Activated naive CD8-positive, alpha-beta T cell treated with anti-CD3 and anti-CD28 coated beads, Interleukin-2, amount 10 ng/mL, durations not matched to agents 7 days and 5 days (primary cell): ENCODE measurements at regions not wholly inside any gene's neighbourhood (a gene's known extent, or its start where the extent isn't known, plus 50 kb on each side); places are given as distances from the start of the nearest gene placed in this dataset.
"Not testable (repeated sequence)": the region's sequence is repeated elsewhere in the genome, so short reads cannot be mapped to it uniquely, and the experiment has no call there.

Source experiments
- ATAC-seq: fragments of 150-1000 bp; cut with Tn5 transposase; one replicate; pipeline ENCODE4 v1.10.0; 2021; ENCODE audit warnings: low read depth, moderate library complexity
- POLR2A ChIA-PET: fragments of 350-600 bp; sonication (Branson Sonifier 250); formaldehyde crosslinking; loops from one replicate; lab custom pipeline; 2021; ENCODE audit warnings: antibody characterized with exemption; lab: Charles Lee
- DNase-seq: peaks from one replicate; pipeline ENCODE4 v3.0.0; 2021
- H3K27ac Mint-ChIP-seq: one replicate; pipeline ENCODE4 v1.8.0; 2022; ENCODE audit warnings: mild to moderate bottlenecking, mixed read lengths
- H3K27me3 Mint-ChIP-seq: one replicate; pipeline ENCODE4 v1.8.0; 2022; ENCODE audit warnings: mild to moderate bottlenecking, moderate library complexity, mixed read lengths
- H3K36me3 Mint-ChIP-seq: one replicate; pipeline ENCODE4 v1.8.0; 2021; ENCODE audit warnings: mild to moderate bottlenecking, mixed read lengths
- H3K4me1 Mint-ChIP-seq: one replicate; pipeline ENCODE4 v1.8.0; 2021; ENCODE audit warnings: mixed read lengths
- H3K4me3 Mint-ChIP-seq: one replicate; pipeline ENCODE4 v1.8.0; 2022; ENCODE audit warnings: mild to moderate bottlenecking, moderate library complexity, mixed read lengths
- H3K9me3 Mint-ChIP-seq: one replicate; pipeline ENCODE4 v1.8.0; 2021; ENCODE audit warnings: mixed read lengths

- H3K4me1 Mint-ChIP-seq = no peaks in the 10 kb centered on the region
- no peak overlapping the region for H3K4me3 Mint-ChIP-seq
- DNase-seq (no peak), ATAC-seq (no peak)
- peaks cover 3% of the 10 kb centered on the region for H3K9me3 Mint-ChIP-seq
- H3K36me3 Mint-ChIP-seq = no peaks in the 10 kb centered on the region
- peaks cover 19% of the 10 kb centered on the region for H3K27me3 Mint-ChIP-seq
- H3K27ac Mint-ChIP-seq = no peak overlapping the region
- POLR2A ChIA-PET = no interaction called here
Measured at GRCh38 chr2:2590841-2591541, 259.9 kb upstream of the MYT1L start.

- Mint-ChIP-seq H3K4me3 (no peak overlapping the region), H3K4me1 (no peaks in the 10 kb centered on the region), H3K9me3 (peaks cover 1% of the 10 kb centered on the region), H3K36me3 (no peaks in the 10 kb centered on the region), H3K27me3 (peaks cover 12% of the 10 kb centered on the region), H3K27ac (no peak overlapping the region)
- DNase-seq (no peak), ATAC-seq (no peak)
- POLR2A ChIA-PET = no interaction called here
Measured at GRCh38 chr2:2590141-2590540, 259.1 kb upstream of the MYT1L start.

- no peak overlapping the region for H3K27ac Mint-ChIP-seq
- ATAC-seq (no peak), DNase-seq (no peak)
- no peaks in the 10 kb centered on the region for H3K36me3 Mint-ChIP-seq
- peaks cover 8% of the 10 kb centered on the region for H3K27me3 Mint-ChIP-seq
- no peak overlapping the region for H3K4me3 Mint-ChIP-seq
- POLR2A ChIA-PET = no interaction called here
- peaks cover 3% of the 10 kb centered on the region for H3K9me3 Mint-ChIP-seq
- H3K4me1 Mint-ChIP-seq = no peaks in the 10 kb centered on the region
Measured at GRCh38 chr2:2588777-2589176, 257.7 kb upstream of the MYT1L start.

- no peaks in the 10 kb centered on the region for H3K36me3 Mint-ChIP-seq
- ATAC-seq = no peak
- no peaks in the 10 kb centered on the region for H3K4me1 Mint-ChIP-seq
- DNase-seq = no peak
- peaks cover 2% of the 10 kb centered on the region for H3K9me3 Mint-ChIP-seq
- H3K27ac Mint-ChIP-seq = no peak overlapping the region
- H3K27me3 Mint-ChIP-seq = no peaks in the 10 kb centered on the region
- POLR2A ChIA-PET = no interaction called here
- H3K4me3 Mint-ChIP-seq = no peak overlapping the region
Measured at GRCh38 chr2:2587354-2587753, 256.3 kb upstream of the MYT1L start.

GRCh38 chr2:2586931-2587330, 255.9 kb upstream of the MYT1L start:
- H3K4me3 Mint-ChIP-seq = no peak overlapping the region
- H3K9me3 Mint-ChIP-seq = peaks cover 2% of the 10 kb centered on the region
- no peak for ATAC-seq
- POLR2A ChIA-PET = no interaction called here
- no peak for DNase-seq
- no peaks in the 10 kb centered on the region for H3K4me1 Mint-ChIP-seq
- H3K36me3 Mint-ChIP-seq = no peaks in the 10 kb centered on the region
- H3K27ac Mint-ChIP-seq = no peak overlapping the region
- no peaks in the 10 kb centered on the region for H3K27me3 Mint-ChIP-seq

GRCh38 chr2:2586068-2586776, 255.1 kb upstream of the MYT1L start:
- no peak for ATAC-seq
- no peaks in the 10 kb centered on the region for H3K36me3 Mint-ChIP-seq

GRCh38 chr2:2582998-2583545, 252.0 kb upstream of the MYT1L start:
- ATAC-seq = no peak
- POLR2A ChIA-PET = no interaction called here
- Mint-ChIP-seq H3K4me3 (no peak overlapping the region), H3K27ac (no peak overlapping the region), H3K4me1 (no peaks in the 10 kb centered on the region), H3K9me3 (peaks cover 2% of the 10 kb centered on the region), H3K27me3 (peaks cover 2% of the 10 kb centered on the region), H3K36me3 (no peaks in the 10 kb centered on the region)
- no peak for DNase-seq

More at GRCh38 chr2:2586068-2586776, 255.1 kb upstream of the MYT1L start:
- peaks cover 2% of the 10 kb centered on the region for H3K9me3 Mint-ChIP-seq
- no peaks in the 10 kb centered on the region for H3K27me3 Mint-ChIP-seq
- POLR2A ChIA-PET = no interaction called here
- H3K4me1 Mint-ChIP-seq = no peaks in the 10 kb centered on the region
- no peak overlapping the region for H3K27ac Mint-ChIP-seq
- no peak for DNase-seq
- no peak overlapping the region for H3K4me3 Mint-ChIP-seq

GRCh38 chr2:2581331-2582159, 250.5 kb upstream of the MYT1L start:
- POLR2A ChIA-PET = no interaction called here
- no peaks in the 10 kb centered on the region for H3K36me3 Mint-ChIP-seq

GRCh38 chr2:2580841-2581240, 249.8 kb upstream of the MYT1L start:
- DNase-seq, H3K9me3 Mint-ChIP-seq, ATAC-seq, H3K27me3 Mint-ChIP-seq, H3K27ac Mint-ChIP-seq, H3K36me3 Mint-ChIP-seq, H3K4me1 Mint-ChIP-seq, POLR2A ChIA-PET, H3K4me3 Mint-ChIP-seq: not testable (repeated sequence)

More at GRCh38 chr2:2581331-2582159, 250.5 kb upstream of the MYT1L start:
- Mint-ChIP-seq H3K27ac (no peak overlapping the region), H3K4me1 (no peaks in the 10 kb centered on the region), H3K27me3 (peaks cover 2% of the 10 kb centered on the region), H3K4me3 (no peak overlapping the region), H3K9me3 (peaks cover 2% of the 10 kb centered on the region)
- no peak for DNase-seq
- ATAC-seq = no peak

- Mint-ChIP-seq H3K27ac (no peak overlapping the region), H3K27me3 (peaks cover 6% of the 10 kb centered on the region), H3K36me3 (no peaks in the 10 kb centered on the region), H3K4me3 (no peak overlapping the region), H3K4me1 (no peaks in the 10 kb centered on the region), H3K9me3 (peaks cover 2% of the 10 kb centered on the region)
- DNase-seq (no peak), ATAC-seq (no peak)
- POLR2A ChIA-PET = no interaction called here
Measured at GRCh38 chr2:2580341-2580740, 249.3 kb upstream of the MYT1L start.

GRCh38 chr2:2579814-2580213, 248.7 kb upstream of the MYT1L start:
- no peak for DNase-seq
- H3K4me3 Mint-ChIP-seq = no peak overlapping the region
- ATAC-seq = no peak

GRCh38 chr2:2577407-2577831, 246.3 kb upstream of the MYT1L start:
- Mint-ChIP-seq H3K4me3 (no peak overlapping the region), H3K36me3 (no peaks in the 10 kb centered on the region), H3K27me3 (peaks cover 6% of the 10 kb centered on the region), H3K4me1 (no peaks in the 10 kb centered on the region), H3K27ac (no peak overlapping the region), H3K9me3 (no peaks in the 10 kb centered on the region)
- ATAC-seq = no peak
- POLR2A ChIA-PET = no interaction called here
- DNase-seq = no peak

More at GRCh38 chr2:2579814-2580213, 248.7 kb upstream of the MYT1L start:
- Mint-ChIP-seq H3K27me3 (peaks cover 6% of the 10 kb centered on the region), H3K36me3 (no peaks in the 10 kb centered on the region), H3K4me1 (no peaks in the 10 kb centered on the region), H3K27ac (no peak overlapping the region), H3K9me3 (peaks cover 2% of the 10 kb centered on the region)
- POLR2A ChIA-PET = no interaction called here

GRCh38 chr2:2575870-2576386, 244.9 kb upstream of the MYT1L start:
- no peaks in the 10 kb centered on the region for H3K4me1 Mint-ChIP-seq
- DNase-seq (no peak), ATAC-seq (no peak)
- H3K36me3 Mint-ChIP-seq = no peaks in the 10 kb centered on the region
- H3K27me3 Mint-ChIP-seq = peaks cover 6% of the 10 kb centered on the region
- H3K9me3 Mint-ChIP-seq = no peaks in the 10 kb centered on the region
- H3K27ac Mint-ChIP-seq = no peak overlapping the region
- no peak overlapping the region for H3K4me3 Mint-ChIP-seq
- POLR2A ChIA-PET = no interaction called here
